CD4-positive, alpha-beta T cell treated with Interleukin-10 for 1 hour (primary cell): ENCODE measurements at regions not wholly inside any gene's neighbourhood (a gene's known extent, or its start where the extent isn't known, plus 50 kb on each side); places are given as distances from the start of the nearest gene placed in this dataset.
"Not testable (repeated sequence)": the region's sequence is repeated elsewhere in the genome, so short reads cannot be mapped to it uniquely, and the experiment has no call there.

Experiments
- DNase-seq: peaks from one replicate; pipeline ENCODE4 v3.0.0-alpha.2; 2020

DNA sequence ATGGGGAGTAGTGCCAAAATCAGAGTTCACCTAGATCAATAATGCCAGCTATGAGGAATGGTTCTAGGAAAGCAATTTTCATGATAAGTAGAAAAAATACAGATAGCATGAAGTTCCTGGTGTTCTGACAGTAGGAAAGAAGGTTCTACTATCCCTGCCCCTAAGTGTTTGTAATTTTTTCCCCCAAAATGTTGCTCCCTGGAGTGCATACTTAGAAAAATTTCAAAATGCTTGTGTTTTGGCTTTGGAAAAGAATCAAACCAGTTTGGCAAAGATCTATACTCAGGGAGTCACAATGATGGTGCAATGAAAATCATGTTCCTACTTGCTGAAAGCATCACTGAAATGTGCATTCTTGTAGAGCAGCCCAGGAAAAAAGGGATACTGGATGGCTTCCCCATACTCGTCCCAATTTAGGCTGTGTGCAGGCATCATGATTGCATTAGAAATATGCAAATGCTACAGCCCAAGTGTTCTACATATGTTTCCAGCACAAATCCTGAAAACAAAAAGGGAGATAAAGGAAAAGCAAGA is 74.7 kb downstream of the LPAR4 start:
- DNase-seq = no peak

DNA sequence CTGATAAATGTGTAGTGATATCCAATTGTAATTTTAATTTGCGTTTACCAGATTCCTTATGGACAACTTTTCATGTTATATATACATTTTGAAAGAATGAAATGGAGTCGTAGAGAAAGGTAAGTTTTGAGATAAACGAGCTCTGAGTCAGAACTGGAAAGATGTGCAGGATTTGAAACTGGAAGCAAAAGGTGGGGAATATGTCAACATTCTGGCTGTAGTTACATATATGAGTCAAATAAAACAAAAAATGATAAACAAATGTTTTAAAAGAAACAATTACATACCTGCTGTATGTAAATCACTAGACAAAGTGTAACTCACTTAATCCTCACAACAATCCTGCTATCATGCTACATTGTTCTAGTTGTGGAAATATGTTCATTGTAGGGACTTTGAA is 84.0 kb downstream of the LPAR4 start:
- no peak for DNase-seq

DNA sequence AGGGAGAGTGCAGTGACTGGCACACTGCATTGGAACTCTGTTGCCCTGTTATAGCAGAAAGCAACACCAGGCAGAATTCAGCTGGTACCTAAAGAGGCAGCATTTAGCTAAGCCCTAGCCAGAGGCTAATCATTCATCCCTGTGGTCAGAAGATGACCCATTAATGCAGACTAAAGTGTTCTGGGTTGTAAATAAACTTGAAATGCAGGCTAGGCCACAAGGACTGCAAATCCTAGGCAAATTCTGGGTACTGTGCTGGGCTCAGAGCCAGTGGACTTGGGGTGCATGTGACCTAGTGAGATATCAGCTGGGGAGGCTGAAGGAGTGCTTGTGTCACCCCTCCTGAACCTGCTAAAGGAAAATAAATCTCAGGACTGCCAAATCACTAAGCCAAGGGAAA is 91.2 kb downstream of the LPAR4 start:
- DNase-seq = no peak

DNA sequence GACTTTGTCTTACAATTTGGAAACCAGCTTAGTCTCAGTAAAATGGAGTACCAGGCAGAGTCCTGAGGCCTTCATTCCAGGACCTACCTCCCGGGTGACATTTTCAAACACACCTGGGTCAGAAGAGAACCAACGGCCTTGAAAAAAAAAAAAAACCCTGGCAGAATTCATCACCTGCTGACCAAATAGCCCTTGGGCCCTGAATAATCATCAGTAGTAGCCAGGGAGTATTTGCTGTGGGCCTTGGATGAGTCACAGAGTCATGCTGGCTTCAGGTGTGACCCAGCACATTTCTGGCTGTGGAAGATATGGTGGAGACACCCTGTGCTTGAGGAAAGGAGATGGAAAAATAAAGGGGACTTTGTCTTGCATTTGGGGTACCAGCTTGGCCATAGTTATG is 92.2 kb downstream of the LPAR4 start:
- DNase-seq = no peak

- not testable (repeated sequence) for DNase-seq
Measured at GRCh38 chrX:78844218-78844617, 96.7 kb downstream of the LPAR4 start.

DNA sequence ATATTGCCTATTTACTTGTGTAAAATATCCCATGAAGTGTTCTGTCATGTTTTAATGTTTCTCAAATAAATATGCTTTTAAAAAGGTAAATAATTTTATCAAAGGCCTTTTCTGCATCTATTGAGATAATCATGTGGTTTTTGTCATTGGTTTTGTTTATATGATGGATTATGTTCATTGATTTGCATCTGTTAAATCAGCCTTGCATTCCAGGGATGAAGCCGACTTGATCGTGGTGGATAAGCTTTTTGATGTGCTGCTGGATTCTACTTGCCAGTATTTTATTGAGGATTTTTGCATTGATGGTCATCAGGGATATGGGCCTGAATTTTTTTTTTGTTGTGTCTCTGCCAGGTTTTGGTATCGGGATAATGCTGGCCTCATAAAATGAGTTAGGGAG is 63.9 kb upstream of the P2RY10 start:
- DNase-seq = not testable (repeated sequence)

- peak; percentile 37 for DNase-seq
Measured at GRCh38 chrX:78886550-78886949, 58.6 kb upstream of the P2RY10 start.
